ENCODE measurements at regions not wholly inside any gene's neighbourhood (a gene's known extent, or its start where the extent isn't known, plus 50 kb on each side); places are given as distances from the start of the nearest gene placed in this dataset.

GRCh38 chr3:34377961-34378360 is 579.5 kb downstream of the PDCD6IP start:
- H3K36me3 Mint-ChIP-seq (ENCODE audit: low read depth): no peaks in the 10 kb centered on the region
- TF ChIP-seq CTCF (IDR thresholded peaks at IDR 0.05): no peak
- no peaks in the 10 kb centered on the region for H3K27me3 Mint-ChIP-seq
- ChIA-PET CTCF (no interaction called here), POLR2A (no interaction called here)
- intact Hi-C loops (cut with micrococcal nuclease): no loop called here
- ATAC-seq (ENCODE audit: low read depth) (no peak), DNase-seq (no peak)
- no peak overlapping the region for H3K27ac Mint-ChIP-seq
- H3K9me3 Mint-ChIP-seq: no peaks in the 10 kb centered on the region
- H3K4me1 Mint-ChIP-seq: no peaks in the 10 kb centered on the region
- H3K4me3 Mint-ChIP-seq: no peak overlapping the region

- TF ChIP-seq CTCF (IDR thresholded peaks at IDR 0.05): no peak
- no peak for ATAC-seq (ENCODE audit: low read depth)
- no peak overlapping the region for H3K4me3 Mint-ChIP-seq
- intact Hi-C loops (cut with micrococcal nuclease): no loop called here
- no peaks in the 10 kb centered on the region for H3K36me3 Mint-ChIP-seq (ENCODE audit: low read depth)
- no peaks in the 10 kb centered on the region for H3K9me3 Mint-ChIP-seq
- DNase-seq: no peak
- no peaks in the 10 kb centered on the region for H3K27me3 Mint-ChIP-seq
- ChIA-PET POLR2A (no interaction called here), CTCF (no interaction called here)
- H3K4me1 Mint-ChIP-seq: no peaks in the 10 kb centered on the region
- no peak overlapping the region for H3K27ac Mint-ChIP-seq
Observed at GRCh38 chr3:34381243-34381642, 582.8 kb downstream of the PDCD6IP start.

- intact Hi-C loops (cut with micrococcal nuclease): no loop called here
- no peak overlapping the region for H3K27ac Mint-ChIP-seq
- CTCF ChIA-PET: no interaction called here
- DNase-seq (no peak), ATAC-seq (ENCODE audit: low read depth) (no peak)
- no peak overlapping the region for H3K4me3 Mint-ChIP-seq
- POLR2A ChIA-PET: no interaction called here
- no peaks in the 10 kb centered on the region for H3K27me3 Mint-ChIP-seq
- H3K9me3 Mint-ChIP-seq: no peaks in the 10 kb centered on the region
- no peaks in the 10 kb centered on the region for H3K4me1 Mint-ChIP-seq
- H3K36me3 Mint-ChIP-seq (ENCODE audit: low read depth): no peaks in the 10 kb centered on the region
- TF ChIP-seq CTCF (IDR thresholded peaks at IDR 0.05): no peak
Observed at GRCh38 chr3:34382859-34383258, 584.4 kb downstream of the PDCD6IP start.

GRCh38 chr3:34386309-34386708 is 587.9 kb downstream of the PDCD6IP start:
- Mint-ChIP-seq H3K4me3 (no peak overlapping the region), H3K36me3 (ENCODE audit: low read depth) (no peaks in the 10 kb centered on the region), H3K27ac (no peak overlapping the region), H3K9me3 (no peaks in the 10 kb centered on the region), H3K27me3 (no peaks in the 10 kb centered on the region), H3K4me1 (peaks cover 3% of the 10 kb centered on the region)
- ChIA-PET CTCF (no interaction called here), POLR2A (no interaction called here)
- TF ChIP-seq CTCF (IDR thresholded peaks at IDR 0.05): no peak
- intact Hi-C loops (cut with micrococcal nuclease): no loop called here
- ATAC-seq (ENCODE audit: low read depth) (no peak), DNase-seq (no peak)

- DNase-seq (no peak), ATAC-seq (ENCODE audit: low read depth) (no peak)
- Mint-ChIP-seq H3K27ac (no peak overlapping the region), H3K9me3 (peaks cover 3% of the 10 kb centered on the region), H3K36me3 (ENCODE audit: low read depth) (no peaks in the 10 kb centered on the region), H3K27me3 (no peaks in the 10 kb centered on the region), H3K4me1 (peaks cover 3% of the 10 kb centered on the region), H3K4me3 (no peak overlapping the region)
- intact Hi-C loops (cut with micrococcal nuclease): no loop called here
- CTCF ChIA-PET: no interaction called here
- no peak for TF ChIP-seq CTCF (IDR thresholded peaks at IDR 0.05)
- POLR2A ChIA-PET: no interaction called here
Observed at GRCh38 chr3:34387826-34388564, 589.6 kb downstream of the PDCD6IP start.

All from activated B cell treated with CpG ODN at 0.5 μM for 24 hours (primary cell).